T-cell (primary cell): ENCODE measurements at regions not wholly inside any gene's neighbourhood (a gene's known extent, or its start where the extent isn't known, plus 50 kb on each side); places are given as distances from the start of the nearest gene placed in this dataset.

Experiments
- ATAC-seq, 4 experiments: fragments of 200-7000 bp in 3 of 4; fragments of 150-1000 bp in 1 of 4; cut with Tn5 transposase; replicated peaks in 1 of 4; 1 replicate in 3 of 4; 2 replicates in 1 of 4; pipeline ENCODE4 v1.10.0; 2021; ENCODE audit warnings: moderate library complexity in 3 of 4, mild to moderate bottlenecking in 2 of 4, moderate number of reproducible peaks in 1 of 4
- CTCF ChIA-PET, 2 donors: fragments of 300-600 bp; sonication (Branson Sonifier 250); formaldehyde crosslinking; loops; one replicate each; lab custom pipeline; 2022; ENCODE audit warnings: antibody characterized with exemption in 2 of 2; lab: Charles Lee
- POLR2A ChIA-PET, 2 donors: fragments of 300-600 bp; sonication (Branson Sonifier 250); formaldehyde crosslinking; loops; one replicate each; lab custom pipeline; 2022; ENCODE audit warnings: antibody characterized with exemption in 2 of 2; lab: Charles Lee
- DNase-seq, 35 experiments: peaks; one replicate each; pipeline versions ENCODE4 v3.0.0 to v3.0.0-alpha.2; 2013 to 2023
- H3K27ac ChIP-seq: one replicate; pipeline ENCODE4 v1.5.1; 2013; ENCODE audit warnings: low read length
- H3K27me3 ChIP-seq, 2 experiments: replicated peaks in 1 of 2; 1 replicate in 1 of 2; 2 replicates in 1 of 2; pipeline versions ENCODE4 v1.6.1 to v1.7.0; 2013; ENCODE audit warnings: low read length in 1 of 2, mixed read lengths in 1 of 2; ENCODE audit not compliant: control insufficient read depth in 2 of 2, insufficient read depth in 2 of 2; ENCODE audit errors: extremely low read depth in 1 of 2
- H3K36me3 ChIP-seq, 2 donors: 1 replicate in 1 of 2; 2 replicates in 1 of 2; pipeline versions ENCODE4 v1.6.1 to v1.7.0; 2013; ENCODE audit warnings: low read length in 1 of 2; ENCODE audit not compliant: control insufficient read depth in 2 of 2, insufficient read depth in 1 of 2; ENCODE audit errors: extremely low read depth in 1 of 2
- H3K4me1 ChIP-seq, 2 experiments: 1 replicate in 1 of 2; 2 replicates in 1 of 2; pipeline versions ENCODE4 v1.6.1 to v1.7.0; 2013; ENCODE audit warnings: low read length in 2 of 2, mixed read lengths in 1 of 2; ENCODE audit not compliant: insufficient read depth in 2 of 2, control insufficient read depth in 1 of 2; ENCODE audit errors: extremely low read depth in 1 of 2
- H3K4me3 ChIP-seq, 2 donors: 1 replicate in 1 of 2; 2 replicates in 1 of 2; pipeline versions ENCODE4 v1.5.1 to v1.7.0; 2013; ENCODE audit warnings: mild to moderate bottlenecking in 2 of 2, low read length in 1 of 2, moderate library complexity in 1 of 2; ENCODE audit not compliant: control insufficient read depth in 1 of 2; ENCODE audit errors: extremely low read depth in 1 of 2
- H3K9me3 ChIP-seq: 2 replicates; pipeline ENCODE4 v1.7.0; 2013
- H3K27ac Mint-ChIP-seq, 2 donors: one replicate each; pipeline ENCODE4 v1.8.0; 2020 to 2021; ENCODE audit warnings: mild to moderate bottlenecking in 2 of 2, mixed read lengths in 2 of 2
- H3K27me3 Mint-ChIP-seq, 2 donors: one replicate each; pipeline ENCODE4 v1.8.0; 2021 to 2022; ENCODE audit warnings: mixed read lengths in 2 of 2
- H3K36me3 Mint-ChIP-seq: one replicate; pipeline ENCODE4 v1.8.0; 2021; ENCODE audit warnings: mixed read lengths
- H3K4me1 Mint-ChIP-seq, 3 donors: one replicate each; pipeline ENCODE4 v1.8.0; 2020 to 2022; ENCODE audit warnings: mixed read lengths in 3 of 3, mild to moderate bottlenecking in 1 of 3
- H3K4me3 Mint-ChIP-seq, 3 donors: one replicate each; pipeline ENCODE4 v1.8.0; 2020 to 2022; ENCODE audit warnings: mild to moderate bottlenecking in 3 of 3, mixed read lengths in 3 of 3, moderate library complexity in 3 of 3
- H3K9me3 Mint-ChIP-seq, 3 donors: one replicate each; pipeline ENCODE4 v1.8.0; 2020 to 2022; ENCODE audit warnings: mixed read lengths in 3 of 3
- WGBS: methylation state at CpG from one replicate; pipeline ENCODE4 v1.1.5; 2013; ENCODE audit warnings: missing lambda C conversion rate; ENCODE audit not compliant: insufficient coverage; 5-methylcytosine and 5-hydroxymethylcytosine counted together

DNA sequence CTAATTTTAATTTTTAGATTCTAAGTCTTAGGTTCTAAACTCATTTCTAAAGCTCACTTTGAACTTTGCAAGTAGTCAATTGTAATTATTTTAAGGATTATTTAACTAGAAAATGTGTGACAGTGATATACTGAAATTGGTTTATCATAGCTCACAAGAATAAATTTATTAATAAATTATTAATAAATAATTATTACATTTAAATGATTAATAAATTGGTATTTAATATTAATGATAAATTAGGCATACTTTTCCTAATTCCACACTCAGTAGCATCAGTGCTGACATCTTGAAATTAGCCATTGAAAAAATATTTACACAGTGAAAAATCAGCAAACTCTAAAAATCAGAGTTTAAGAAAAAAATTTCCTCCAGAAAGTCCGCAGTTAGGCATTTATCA, 433.7 kb downstream of the FIGN start:
- H3K27ac ChIP-seq: no peak overlapping the region
- Mint-ChIP-seq H3K27ac (no peak overlapping the region), H3K27me3 (no peaks in the 10 kb centered on the region), H3K4me1 (no peaks in the 10 kb centered on the region), H3K36me3 (no peaks in the 10 kb centered on the region), H3K4me3 (no peak overlapping the region), H3K9me3 (peaks cover 7 to 9% (median 9%) of the 10 kb centered on the region in 3 donors)
- no peaks in the 10 kb centered on the region for H3K36me3 ChIP-seq
- no peaks in the 10 kb centered on the region for H3K9me3 ChIP-seq
- ATAC-seq (no peak), DNase-seq (no peak)
- no peak overlapping the region for H3K4me3 ChIP-seq
- CTCF ChIA-PET: no interaction called here
- no peaks in the 10 kb centered on the region for H3K4me1 ChIP-seq
- no CpG with 5 or more reads among the region's 1 CpG for WGBS
- POLR2A ChIA-PET: interaction anchor here in 1 of 2 donors (0.6 kb wide), 1 partner anchor 11 kb away, joined by 3 read pairs; no protein-coding TSS in a partner anchor
- no peaks in the 10 kb centered on the region for H3K27me3 ChIP-seq

DNA sequence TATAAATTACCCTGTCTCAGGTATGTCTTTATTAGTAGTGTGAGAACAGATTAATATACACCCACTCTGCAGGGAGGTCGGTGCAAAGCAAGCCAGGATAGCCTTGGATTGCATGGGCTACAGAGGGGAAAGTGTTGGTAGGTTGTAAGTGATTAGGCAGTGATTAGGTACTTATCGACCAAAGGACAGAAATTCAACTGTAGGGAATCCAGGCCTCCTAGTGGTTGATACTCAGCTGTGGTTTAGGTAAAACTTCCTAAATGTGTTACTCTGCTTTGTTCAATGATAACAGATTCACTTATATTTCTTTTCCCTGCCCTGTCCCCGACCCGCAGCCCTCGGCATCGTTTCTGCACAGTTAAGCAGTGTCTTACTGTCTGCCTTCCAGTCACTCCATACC, 444.0 kb downstream of the FIGN start:
- H3K9me3 ChIP-seq: no peaks in the 10 kb centered on the region
- DNase-seq (no peak), ATAC-seq (no peak)
- no peaks in the 10 kb centered on the region for H3K27me3 Mint-ChIP-seq
- CTCF ChIA-PET: no interaction called here
- H3K4me1 ChIP-seq: no peaks in the 10 kb centered on the region
- H3K4me1 Mint-ChIP-seq: no peaks in the 10 kb centered on the region
- no peak overlapping the region for H3K4me3 Mint-ChIP-seq
- no peaks in the 10 kb centered on the region for H3K36me3 ChIP-seq
- H3K27ac Mint-ChIP-seq: no peak overlapping the region
- no peak overlapping the region for H3K27ac ChIP-seq
- H3K9me3 Mint-ChIP-seq: peaks cover 5 to 26% (median 14%) of the 10 kb centered on the region in 3 donors
- no peaks in the 10 kb centered on the region for H3K27me3 ChIP-seq
- H3K4me3 ChIP-seq: no peak overlapping the region
- POLR2A ChIA-PET: no interaction called here
- WGBS: 40% methylated on average over 1 of the region's 6 CpGs
- H3K36me3 Mint-ChIP-seq: no peaks in the 10 kb centered on the region

- Mint-ChIP-seq H3K4me1 (no peaks in the 10 kb centered on the region), H3K36me3 (no peaks in the 10 kb centered on the region), H3K27ac (no peak overlapping the region), H3K27me3 (no peaks in the 10 kb centered on the region), H3K9me3 (peaks cover 7 to 18% (median 17%) of the 10 kb centered on the region in 3 donors), H3K4me3 (no peak overlapping the region)
- H3K4me3 ChIP-seq: no peak overlapping the region
- CTCF ChIA-PET: no interaction called here
- H3K9me3 ChIP-seq: no peaks in the 10 kb centered on the region
- no peaks in the 10 kb centered on the region for H3K4me1 ChIP-seq
- no CpG with 5 or more reads among the region's 2 CpGs for WGBS
- H3K27me3 ChIP-seq: no peaks in the 10 kb centered on the region
- H3K27ac ChIP-seq: no peak overlapping the region
- H3K36me3 ChIP-seq: no peaks in the 10 kb centered on the region
- no peak for ATAC-seq
- DNase-seq: no peak
- POLR2A ChIA-PET: no interaction called here
Observed at GRCh38 chr2:163281717-163282116, 443.1 kb upstream of the KCNH7 start.

- Histone ChIP-seq H3K27ac (no peak overlapping the region), H3K4me3 (no peak overlapping the region), H3K4me1 (no peaks in the 10 kb centered on the region), H3K9me3 (no peaks in the 10 kb centered on the region), H3K27me3 (no peaks in the 10 kb centered on the region), H3K36me3 (no peaks in the 10 kb centered on the region)
- no peak for ATAC-seq
- no peak overlapping the region for H3K4me3 Mint-ChIP-seq
- H3K27ac Mint-ChIP-seq: no peak overlapping the region
- no peaks in the 10 kb centered on the region for H3K36me3 Mint-ChIP-seq
- H3K9me3 Mint-ChIP-seq: peaks cover 17 to 27% (median 20%) of the 10 kb centered on the region in 3 donors
- ChIA-PET CTCF (no interaction called here), POLR2A (no interaction called here)
- H3K27me3 Mint-ChIP-seq: no peaks in the 10 kb centered on the region
- 100% methylated on average over 1 of the region's 9 CpGs for WGBS
- H3K4me1 Mint-ChIP-seq: no peaks in the 10 kb centered on the region
- no peak for DNase-seq
Observed at GRCh38 chr2:163269374-163270021, 430.9 kb upstream of the KCNH7 start.

GRCh38 chr2:163266772-163267171, 428.2 kb upstream of the KCNH7 start:
- ChIA-PET POLR2A (no interaction called here), CTCF (no interaction called here)
- Histone ChIP-seq H3K9me3 (no peaks in the 10 kb centered on the region), H3K4me3 (no peak overlapping the region), H3K4me1 (no peaks in the 10 kb centered on the region), H3K36me3 (no peaks in the 10 kb centered on the region), H3K27ac (no peak overlapping the region), H3K27me3 (no peaks in the 10 kb centered on the region)
- no CpG with 5 or more reads among the region's 1 CpG for WGBS
- ATAC-seq (no peak), DNase-seq (no peak)
- Mint-ChIP-seq H3K4me1 (no peaks in the 10 kb centered on the region), H3K27me3 (no peaks in the 10 kb centered on the region), H3K27ac (no peak overlapping the region), H3K36me3 (no peaks in the 10 kb centered on the region), H3K9me3 (peaks cover 2 to 7% (median 4%) of the 10 kb centered on the region in 3 donors), H3K4me3 (no peak overlapping the region)

GRCh38 chr2:163265562-163265961, 427.0 kb upstream of the KCNH7 start:
- no peaks in the 10 kb centered on the region for H3K4me1 ChIP-seq
- H3K4me3 Mint-ChIP-seq: no peak overlapping the region
- H3K36me3 Mint-ChIP-seq: no peaks in the 10 kb centered on the region
- H3K27me3 Mint-ChIP-seq: no peaks in the 10 kb centered on the region
- H3K27ac Mint-ChIP-seq: no peak overlapping the region
- peaks cover 2 to 6% (median 4%) of the 10 kb centered on the region in 3 donors for H3K9me3 Mint-ChIP-seq
- H3K9me3 ChIP-seq: no peaks in the 10 kb centered on the region
- ChIA-PET CTCF (no interaction called here), POLR2A (no interaction called here)
- no peak overlapping the region for H3K4me3 ChIP-seq
- H3K27ac ChIP-seq: no peak overlapping the region
- DNase-seq (no peak), ATAC-seq (no peak)
- H3K27me3 ChIP-seq: no peaks in the 10 kb centered on the region
- no peaks in the 10 kb centered on the region for H3K4me1 Mint-ChIP-seq
- no peaks in the 10 kb centered on the region for H3K36me3 ChIP-seq

DNA sequence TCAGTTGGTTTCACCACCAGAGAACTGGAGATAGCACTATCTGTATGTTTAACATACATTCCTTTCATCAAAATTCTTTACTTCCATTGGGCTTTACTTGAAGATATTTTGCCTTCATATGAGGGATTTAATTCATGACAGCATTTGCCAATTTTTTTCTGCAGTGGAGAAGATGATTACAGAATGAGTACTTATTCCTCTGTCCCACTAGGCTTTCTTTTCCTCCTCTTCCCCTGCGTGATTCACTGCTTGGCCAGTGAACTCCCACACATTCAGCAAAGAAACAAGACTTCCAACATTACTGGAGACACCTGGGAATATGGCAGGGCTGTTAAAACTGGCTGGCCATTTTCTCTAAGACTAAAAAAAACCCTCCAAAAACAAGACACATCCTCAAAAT, 425.8 kb upstream of the KCNH7 start:
- no peak overlapping the region for H3K27ac Mint-ChIP-seq
- H3K27me3 ChIP-seq: no peaks in the 10 kb centered on the region
- CTCF ChIA-PET: no interaction called here
- no peak overlapping the region for H3K27ac ChIP-seq
- POLR2A ChIA-PET: no interaction called here
- H3K4me3 ChIP-seq: no peak overlapping the region
- no peaks in the 10 kb centered on the region for H3K36me3 ChIP-seq
- DNase-seq (no peak), ATAC-seq (no peak)
- no peaks in the 10 kb centered on the region for H3K4me1 Mint-ChIP-seq
- H3K4me3 Mint-ChIP-seq: no peak overlapping the region
- no peaks in the 10 kb centered on the region for H3K9me3 ChIP-seq
- no peaks in the 10 kb centered on the region for H3K4me1 ChIP-seq
- H3K9me3 Mint-ChIP-seq: peaks cover 2 to 7% (median 5%) of the 10 kb centered on the region in 3 donors
- no peaks in the 10 kb centered on the region for H3K27me3 Mint-ChIP-seq
- H3K36me3 Mint-ChIP-seq: no peaks in the 10 kb centered on the region
- WGBS: 43% methylated on average over 1 of the region's 1 CpG
